ENCODE measurements at regions not wholly inside any gene's neighbourhood (a gene's known extent, or its start where the extent isn't known, plus 50 kb on each side); places are given as distances from the start of the nearest gene placed in this dataset.

GRCh38 chr11:8784954-8785353 lies 102.4 kb downstream of the RPL27A start:
- TF ChIP-seq, protein P1, sequence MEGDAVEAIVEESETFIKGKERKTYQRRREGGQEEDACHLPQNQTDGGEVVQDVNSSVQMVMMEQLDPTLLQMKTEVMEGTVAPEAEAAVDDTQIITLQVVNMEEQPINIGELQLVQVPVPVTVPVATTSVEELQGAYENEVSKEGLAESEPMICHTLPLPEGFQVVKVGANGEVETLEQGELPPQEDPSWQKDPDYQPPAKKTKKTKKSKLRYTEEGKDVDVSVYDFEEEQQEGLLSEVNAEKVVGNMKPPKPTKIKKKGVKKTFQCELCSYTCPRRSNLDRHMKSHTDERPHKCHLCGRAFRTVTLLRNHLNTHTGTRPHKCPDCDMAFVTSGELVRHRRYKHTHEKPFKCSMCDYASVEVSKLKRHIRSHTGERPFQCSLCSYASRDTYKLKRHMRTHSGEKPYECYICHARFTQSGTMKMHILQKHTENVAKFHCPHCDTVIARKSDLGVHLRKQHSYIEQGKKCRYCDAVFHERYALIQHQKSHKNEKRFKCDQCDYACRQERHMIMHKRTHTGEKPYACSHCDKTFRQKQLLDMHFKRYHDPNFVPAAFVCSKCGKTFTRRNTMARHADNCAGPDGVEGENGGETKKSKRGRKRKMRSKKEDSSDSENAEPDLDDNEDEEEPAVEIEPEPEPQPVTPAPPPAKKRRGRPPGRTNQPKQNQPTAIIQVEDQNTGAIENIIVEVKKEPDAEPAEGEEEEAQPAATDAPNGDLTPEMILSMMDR (IDR thresholded peaks at IDR 0.05; ENCODE audit: low read depth, low read length, poor library complexity, severe bottlenecking), result no peak
- no peak for TF ChIP-seq EZH2phosphoT487 (IDR thresholded peaks at IDR 0.05; ENCODE audit: borderline replicate concordance, low read length)
